GM19351 (cell line): ENCODE measurements at regions not wholly inside any gene's neighbourhood (a gene's known extent, or its start where the extent isn't known, plus 50 kb on each side); places are given as distances from the start of the nearest gene placed in this dataset.

ENCODE experiments used
- ATAC-seq: cut with Tn5 transposase; IDR thresholded peaks from one replicate; pipeline ENCODE4 v1.9.1; 2021; ENCODE audit warnings: mild to moderate bottlenecking, moderate library complexity; ENCODE audit not compliant: unreplicated experiment

- ATAC-seq: no peak
Observed at GRCh38 chr3:174767853-174768382, 91.2 kb upstream of the NAALADL2 start.

- no peak for ATAC-seq
Observed at GRCh38 chr3:174769171-174769570, 90.0 kb upstream of the NAALADL2 start.

GRCh38 chr3:174775603-174776002, 83.5 kb upstream of the NAALADL2 start:
- no peak for ATAC-seq

- ATAC-seq: no peak
Observed at GRCh38 chr3:174776123-174776522, 83.0 kb upstream of the NAALADL2 start.

GRCh38 chr3:174776636-174777035, 82.5 kb upstream of the NAALADL2 start:
- ATAC-seq: no peak

- no peak for ATAC-seq
Observed at GRCh38 chr3:174777813-174778212, 81.3 kb upstream of the NAALADL2 start.

GRCh38 chr3:174783502-174783901, 75.6 kb upstream of the NAALADL2 start:
- ATAC-seq: no peak

GRCh38 chr3:174784206-174784934, 74.8 kb upstream of the NAALADL2 start:
- ATAC-seq: no peak

GRCh38 chr3:174786825-174787224, 72.3 kb upstream of the NAALADL2 start:
- ATAC-seq: no peak

GRCh38 chr3:174791161-174791560, 68.0 kb upstream of the NAALADL2 start:
- ATAC-seq: no peak

- ATAC-seq: no peak
Observed at GRCh38 chr3:174792864-174793263, 66.3 kb upstream of the NAALADL2 start.
